ENCODE measurements at regions not wholly inside any gene's neighbourhood (a gene's known extent, or its start where the extent isn't known, plus 50 kb on each side); places are given as distances from the start of the nearest gene placed in this dataset.

DNA sequence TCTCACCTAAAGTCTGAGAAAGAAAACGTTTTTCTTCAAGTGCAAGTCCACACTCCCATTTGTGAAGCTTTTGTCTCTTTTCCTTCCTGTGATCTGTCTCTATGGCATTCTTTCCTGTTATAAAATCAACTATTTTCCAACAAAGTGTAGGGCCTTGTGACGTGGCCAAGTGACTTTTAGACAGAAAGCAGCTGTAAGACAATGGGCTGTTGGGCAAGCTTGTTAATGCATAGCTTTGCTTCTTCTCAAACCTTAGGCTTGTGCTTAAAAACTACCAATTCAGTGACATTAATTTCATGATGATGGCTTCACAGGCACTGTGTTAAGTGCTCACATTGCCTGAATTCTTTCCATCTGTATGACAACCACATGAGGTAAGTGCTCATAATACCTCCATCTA lies 83.5 kb downstream of the VCY1B start:
- DNase-seq, result no peak

DNA sequence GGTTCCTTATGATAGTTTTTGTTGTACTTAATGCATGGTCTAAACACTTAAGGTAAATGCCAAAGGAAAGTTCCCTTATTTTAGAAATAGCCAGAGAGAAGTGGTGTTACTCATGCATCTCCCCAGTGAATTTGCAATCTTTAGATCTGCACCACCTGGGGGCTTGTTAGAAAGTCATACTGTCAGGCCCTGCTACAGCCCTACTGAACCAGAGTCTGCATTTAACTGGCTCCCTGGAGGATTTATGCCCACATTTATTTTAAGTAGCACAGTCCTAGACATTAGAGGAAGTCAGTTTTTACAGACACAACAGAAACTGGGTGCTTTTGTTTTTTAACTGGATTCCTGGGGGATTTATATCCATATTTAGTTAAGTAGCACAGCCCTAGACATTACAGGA lies 89.6 kb downstream of the VCY1B start:
- DNase-seq, result no peak

DNA sequence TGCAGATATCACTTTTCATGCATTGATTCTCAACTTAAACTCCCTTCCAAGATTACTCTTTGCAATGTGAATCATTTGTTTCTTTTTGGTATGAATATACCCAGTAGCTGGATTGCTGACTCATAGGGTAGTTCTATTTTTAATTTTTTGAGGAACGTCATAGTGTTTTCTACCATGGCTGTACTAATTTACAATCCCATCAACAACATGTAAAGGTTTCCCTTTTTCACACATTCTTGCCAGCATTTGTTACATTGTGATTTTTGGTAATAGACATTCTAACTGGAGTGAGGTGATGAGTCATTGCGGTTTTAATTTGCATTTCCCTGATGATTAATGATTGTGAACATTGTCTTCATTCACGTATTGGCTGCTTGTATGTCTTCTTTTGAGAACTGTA lies 126.7 kb downstream of the VCY1B start:
- no peak for DNase-seq

DNA sequence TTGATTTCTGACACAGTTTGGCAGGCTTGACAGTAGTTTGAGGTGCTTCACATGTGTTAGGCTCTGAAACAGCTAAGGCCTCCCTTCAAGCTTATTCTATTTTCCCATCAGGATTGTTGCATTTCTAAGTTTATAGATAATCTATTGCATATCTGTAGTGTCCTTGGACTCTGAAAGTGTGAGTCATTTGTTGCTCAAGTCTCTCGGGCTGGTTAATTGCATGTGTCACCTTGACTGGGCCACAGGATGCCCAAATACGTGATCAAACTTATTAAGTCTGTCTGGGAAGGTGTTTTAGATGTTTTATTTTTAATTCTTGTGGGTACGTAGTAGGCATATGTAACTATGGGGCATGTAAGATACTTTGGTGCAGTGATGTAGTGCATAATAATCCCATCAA lies 166.0 kb downstream of the VCY1B start:
- no peak for DNase-seq

DNA sequence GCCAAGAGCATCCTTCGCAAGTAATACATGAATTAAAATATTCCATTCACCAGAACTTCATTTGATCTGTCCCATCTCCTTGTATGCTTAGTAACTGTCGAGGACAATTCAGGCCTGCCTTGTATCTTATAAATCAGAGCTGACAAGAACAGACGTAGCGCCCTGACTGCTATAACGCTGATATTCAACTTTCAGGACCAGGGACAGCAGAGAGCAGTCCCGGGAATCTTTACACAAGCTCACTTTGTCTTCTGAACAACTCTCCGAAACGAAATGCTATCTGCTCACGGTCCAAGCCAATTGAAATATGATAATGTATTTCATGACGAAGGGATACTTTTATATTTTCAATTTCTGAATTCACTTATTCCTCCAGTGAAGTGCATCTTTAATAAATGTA lies 175.7 kb downstream of the VCY1B start:
- DNase-seq, result peak in 1 of 4 experiments; percentile 0

DNA sequence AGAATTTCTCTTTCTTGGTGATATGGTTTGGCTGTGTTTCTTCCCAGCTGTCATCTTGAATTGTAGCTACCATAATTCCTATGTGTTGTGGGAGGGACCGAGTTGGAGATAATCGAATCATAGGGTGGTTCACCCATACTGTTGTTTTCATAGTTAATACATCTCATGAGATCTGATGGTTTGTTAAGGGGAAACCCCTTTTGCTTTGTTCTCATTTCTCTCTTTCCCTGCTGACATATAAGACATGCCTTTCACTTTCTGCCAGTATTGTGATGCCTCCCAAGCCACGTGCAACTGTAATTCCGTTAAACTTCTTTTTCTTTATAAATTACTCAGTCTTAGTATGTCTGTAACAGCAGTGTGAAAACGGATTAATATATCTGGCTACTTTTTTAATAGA lies 179.0 kb downstream of the VCY1B start:
- DNase-seq, result no peak

DNA sequence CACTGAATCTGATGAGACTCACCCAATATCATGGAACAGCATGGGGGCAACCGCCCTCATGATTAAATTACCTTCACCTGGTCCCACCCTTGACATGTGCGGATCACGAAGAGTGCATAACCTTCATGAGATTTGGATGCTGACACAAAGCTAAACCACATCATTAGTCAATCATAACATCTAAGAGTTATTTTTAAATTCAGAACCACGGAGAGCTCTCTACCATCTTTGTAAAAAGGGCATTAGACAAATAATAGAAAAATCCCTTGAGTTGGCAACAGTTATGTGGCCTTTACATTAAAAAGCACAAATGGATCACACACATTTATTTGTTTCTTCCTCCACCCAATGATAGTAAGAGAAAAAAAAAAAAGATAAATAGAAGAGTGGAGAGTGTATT lies 182.2 kb downstream of the VCY1B start:
- DNase-seq, result no peak

DNA sequence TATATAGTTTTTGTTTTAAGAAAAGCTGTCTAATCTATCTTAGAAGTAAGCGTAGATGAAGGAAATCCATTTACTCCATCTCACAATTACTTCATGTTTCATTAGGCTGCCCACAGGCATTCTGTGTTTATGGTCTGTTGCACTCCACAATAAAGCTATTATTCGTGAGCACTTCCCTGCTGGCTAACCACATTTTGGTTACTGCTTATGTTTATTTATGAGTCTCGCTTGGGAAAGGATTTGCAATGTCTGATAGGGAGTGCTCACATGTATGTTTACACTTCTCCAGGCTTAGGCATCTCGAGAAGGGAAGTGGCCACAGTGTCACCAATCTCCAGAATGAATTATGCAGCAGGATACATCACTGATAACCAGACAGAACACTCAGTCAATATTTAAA lies 190.9 kb downstream of the VCY1B start:
- DNase-seq, result no peak

DNA sequence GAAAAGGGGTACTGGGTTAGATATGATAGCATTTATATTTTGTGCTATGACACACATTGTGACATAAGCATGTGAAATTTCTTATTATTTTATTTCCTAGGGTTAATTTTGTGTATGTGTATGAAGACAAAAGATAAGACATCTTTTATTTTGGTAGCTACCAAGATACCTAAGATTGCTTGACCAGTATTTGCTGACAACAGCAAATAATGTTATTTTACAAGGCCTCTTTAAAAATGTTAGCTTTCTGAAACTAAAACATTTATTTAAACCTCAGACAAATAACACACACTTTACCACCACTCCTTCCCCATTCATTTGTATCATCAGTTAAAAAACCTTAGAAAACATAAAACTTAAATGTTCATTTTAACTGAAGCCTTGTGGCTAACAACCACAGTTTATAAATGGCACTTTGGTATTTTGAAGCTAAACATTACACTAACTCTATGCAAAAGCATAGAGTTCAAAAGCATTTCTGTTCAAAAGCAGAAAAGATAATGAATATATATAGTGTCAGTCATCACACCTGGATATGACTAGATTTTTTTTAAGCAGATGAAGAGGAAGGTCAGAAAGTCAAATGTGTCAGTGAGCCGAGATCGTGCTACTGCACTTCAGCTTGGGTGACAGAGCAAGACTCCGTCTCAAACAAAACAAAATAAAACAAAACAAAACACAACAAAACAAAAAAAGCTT lies 193.0 kb downstream of the VCY1B start:
- no peak for DNase-seq

DNA sequence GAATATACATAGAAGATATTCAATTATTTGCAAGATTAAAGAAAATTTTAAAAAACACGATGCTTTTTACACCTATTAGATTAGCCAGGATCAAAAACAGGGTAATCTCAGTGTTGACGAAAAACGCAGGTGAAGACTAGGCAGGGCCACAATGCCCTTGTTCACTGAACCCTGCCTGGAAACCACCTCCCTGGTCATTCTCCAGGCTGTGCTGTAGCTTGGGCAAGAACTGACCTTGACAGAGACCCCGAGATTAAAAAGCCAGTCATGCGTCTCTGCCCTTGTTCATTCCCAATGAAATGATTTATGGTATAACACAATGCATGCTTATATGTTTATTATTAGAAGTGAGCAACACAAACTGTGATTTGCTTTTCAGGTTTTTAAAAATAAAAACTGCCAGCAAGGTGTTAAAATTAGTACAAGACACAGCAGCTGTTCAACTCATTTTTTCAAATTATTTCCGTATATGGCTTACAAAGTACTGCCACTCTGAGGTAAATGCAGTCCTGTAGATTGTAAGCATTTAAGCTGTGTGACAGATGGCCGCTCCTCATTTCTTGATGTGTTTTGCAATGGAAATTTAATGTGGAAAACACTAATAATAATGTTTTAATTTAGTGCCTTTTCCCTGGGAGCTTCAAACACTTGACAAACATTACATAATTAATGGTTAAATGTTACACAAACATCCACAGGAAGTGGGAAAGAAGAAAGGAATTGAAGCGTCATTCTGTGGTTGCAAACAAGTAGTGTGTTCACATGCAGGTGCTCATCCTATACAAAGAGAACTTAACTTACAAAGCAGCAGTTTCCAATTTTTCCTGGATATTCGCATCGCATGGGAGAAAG lies 200.2 kb downstream of the VCY1B start:
- no peak for DNase-seq

DNA sequence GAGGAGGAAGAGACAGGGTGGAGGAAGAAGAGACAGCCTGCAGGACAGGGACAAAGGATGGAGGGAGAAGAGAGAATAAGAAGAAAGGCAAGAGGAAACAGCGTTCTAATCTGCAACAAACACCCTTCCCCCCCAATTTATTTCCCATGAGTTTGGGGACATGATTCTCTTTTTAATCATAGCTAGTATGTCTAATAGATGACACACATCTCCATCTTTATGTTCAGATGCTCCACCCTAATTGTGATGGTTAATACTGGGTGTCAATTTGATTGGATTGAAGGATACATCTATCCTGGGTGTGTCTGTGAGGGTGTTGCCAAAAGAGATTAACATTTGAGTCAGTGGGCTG lies 200.8 kb downstream of the VCY1B start:
- DNase-seq, result no peak

DNA sequence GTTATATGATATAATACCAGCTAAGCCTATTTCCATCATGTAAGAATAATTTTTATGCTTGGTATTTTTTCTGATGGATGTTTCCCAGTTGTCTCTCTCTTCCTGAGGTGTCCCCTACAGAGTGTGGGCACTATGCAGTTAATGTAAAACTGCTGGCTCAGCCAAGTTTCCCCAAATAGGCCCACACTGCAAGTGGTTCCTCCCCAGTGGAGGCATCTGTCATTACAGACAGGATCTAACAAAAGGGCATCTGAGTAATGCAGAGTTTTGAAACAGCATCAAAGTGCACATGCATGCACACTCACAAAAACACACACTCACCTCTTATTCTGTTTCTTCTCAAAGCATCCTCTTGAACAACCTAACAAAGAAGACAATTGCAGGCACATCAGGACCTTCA lies 221.0 kb downstream of the VCY1B start:
- no peak for DNase-seq

DNA sequence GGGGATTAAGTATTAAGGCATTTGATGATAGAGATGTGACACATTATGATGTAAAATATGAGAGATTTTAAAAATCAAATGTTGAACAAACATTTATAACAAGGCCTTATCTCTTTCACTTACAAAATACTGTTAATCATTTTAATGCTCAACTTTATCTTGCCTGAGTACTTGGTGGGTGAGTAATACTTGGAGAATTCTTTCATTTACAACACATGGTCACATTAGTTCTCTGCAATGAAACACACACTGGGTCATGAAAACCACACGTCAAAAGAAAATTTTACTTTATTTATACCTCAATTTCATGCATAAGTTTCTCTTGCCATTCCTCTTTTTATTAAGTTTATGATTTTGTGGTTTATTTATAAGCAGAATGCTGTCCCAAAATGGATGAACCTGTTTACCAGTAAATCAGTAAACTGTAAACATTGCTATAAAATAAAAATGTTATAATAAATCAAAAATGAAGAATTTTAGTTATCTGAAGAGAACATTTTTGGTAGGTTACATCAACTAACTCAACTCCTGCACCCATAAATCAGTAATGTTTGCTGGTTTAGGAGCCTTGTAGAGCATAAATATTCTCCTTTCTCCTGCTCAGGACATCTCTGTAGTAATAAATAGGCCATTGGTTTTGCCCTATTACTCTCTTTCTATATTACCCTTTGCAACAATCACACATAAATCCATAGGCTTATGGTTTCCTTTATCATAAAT lies 233.5 kb upstream of the NLGN4Y start:
- DNase-seq, result no peak

DNA sequence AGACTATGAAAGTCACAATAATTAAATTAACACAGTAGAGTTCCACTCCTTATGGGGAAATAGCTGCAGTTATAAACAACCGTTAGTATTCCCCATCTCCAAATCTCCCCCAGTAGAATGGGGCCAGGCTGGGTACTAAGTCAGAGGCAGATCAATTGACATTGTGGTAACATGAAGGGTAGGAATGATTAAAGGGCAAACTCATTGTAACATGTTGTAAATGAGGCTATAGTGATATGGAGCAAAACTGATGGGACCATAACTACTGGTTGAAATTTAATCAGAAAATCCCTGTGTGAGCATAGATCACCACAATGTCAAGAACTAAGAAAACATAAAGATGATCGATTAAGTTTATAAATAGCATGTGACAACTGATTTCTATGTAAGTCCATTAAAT lies 231.9 kb upstream of the NLGN4Y start:
- no peak for DNase-seq

DNA sequence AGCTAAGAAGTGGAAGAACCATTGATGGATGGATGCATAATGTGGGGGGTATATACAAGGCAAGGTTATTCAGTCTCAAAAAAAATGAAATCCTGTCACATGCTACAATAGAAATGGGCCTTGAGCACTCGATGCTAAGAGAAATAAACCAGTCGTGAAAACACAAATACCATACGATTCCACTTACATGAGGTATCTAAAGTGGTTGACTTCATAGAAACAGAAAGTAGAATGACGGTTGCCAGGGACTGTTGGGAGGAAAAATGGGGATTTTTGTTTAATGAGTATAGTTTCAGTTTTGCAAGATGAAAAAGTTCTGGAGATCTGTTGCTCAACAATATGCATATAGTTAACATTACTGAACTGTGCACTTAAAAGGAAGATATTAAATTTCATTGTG lies 223.6 kb upstream of the NLGN4Y start:
- DNase-seq, result no peak

DNA sequence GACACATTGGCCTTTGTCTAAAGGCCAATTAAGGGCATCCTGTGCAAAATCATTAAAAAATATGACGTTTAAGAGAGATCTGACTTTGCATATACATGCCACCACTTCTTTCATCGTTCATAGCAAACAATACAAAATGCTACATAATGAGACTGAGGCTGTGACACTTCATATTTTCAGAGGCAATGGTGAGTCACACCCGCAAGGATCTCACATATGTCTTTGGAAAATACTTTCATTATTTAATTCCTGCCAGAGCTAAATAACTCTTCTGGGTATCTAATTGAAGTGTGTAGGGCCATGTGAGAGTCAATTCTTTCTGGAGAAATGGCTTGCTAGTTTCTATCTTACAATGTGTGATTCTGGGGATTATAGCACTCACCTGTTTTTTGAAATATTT lies 222.8 kb upstream of the NLGN4Y start:
- no peak for DNase-seq

DNA sequence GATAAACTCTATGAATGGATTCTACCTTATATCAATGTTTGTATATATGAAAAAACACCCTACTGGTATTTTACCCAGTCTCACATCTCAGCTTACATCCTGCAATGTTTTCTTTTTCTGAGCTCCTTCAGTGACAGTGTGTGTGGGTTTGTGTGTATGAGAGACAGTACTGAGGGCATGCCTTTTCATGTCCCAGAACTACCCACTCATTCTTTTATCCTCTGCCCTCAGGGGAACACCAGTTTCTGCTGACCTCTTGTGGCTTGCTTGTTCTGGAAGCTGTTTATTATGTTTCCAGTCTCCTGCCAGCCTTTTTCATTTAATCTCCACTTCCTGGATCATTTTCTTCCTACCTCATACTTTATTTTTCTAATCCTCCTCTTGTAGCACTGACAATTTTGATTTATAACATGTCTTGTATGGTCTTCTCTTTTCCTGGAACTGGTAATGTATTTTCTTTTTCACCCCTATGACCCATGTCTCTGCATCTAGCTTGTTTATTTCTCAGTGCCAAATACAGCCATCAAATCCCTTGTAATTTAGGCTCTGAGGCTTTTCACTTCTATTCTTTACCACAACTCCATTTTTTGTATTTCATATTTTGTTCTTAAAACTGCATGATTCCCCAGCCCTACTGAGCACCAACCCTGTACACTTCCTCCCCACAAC lies 195.5 kb upstream of the NLGN4Y start:
- DNase-seq, result peak in 1 of 4 experiments; percentile 1

DNA sequence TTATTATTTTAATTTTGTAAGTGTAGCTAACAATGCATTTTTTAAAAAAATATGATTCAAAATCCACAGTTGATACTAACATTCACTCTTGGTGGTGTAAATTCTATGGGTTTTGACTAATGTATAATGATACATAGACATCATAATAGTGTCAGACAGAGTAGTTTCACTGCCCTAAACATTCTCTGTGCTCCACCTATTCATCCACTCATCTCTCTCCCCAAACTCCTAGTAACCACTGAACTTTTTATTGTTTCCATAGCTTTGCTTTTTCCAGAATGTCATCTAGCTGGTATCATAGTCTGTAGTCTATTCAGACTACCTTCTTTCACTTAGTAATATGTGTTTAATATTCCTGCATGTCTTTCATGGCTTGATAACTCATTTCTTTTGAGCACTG lies 194.0 kb upstream of the NLGN4Y start:
- no peak for DNase-seq

DNA sequence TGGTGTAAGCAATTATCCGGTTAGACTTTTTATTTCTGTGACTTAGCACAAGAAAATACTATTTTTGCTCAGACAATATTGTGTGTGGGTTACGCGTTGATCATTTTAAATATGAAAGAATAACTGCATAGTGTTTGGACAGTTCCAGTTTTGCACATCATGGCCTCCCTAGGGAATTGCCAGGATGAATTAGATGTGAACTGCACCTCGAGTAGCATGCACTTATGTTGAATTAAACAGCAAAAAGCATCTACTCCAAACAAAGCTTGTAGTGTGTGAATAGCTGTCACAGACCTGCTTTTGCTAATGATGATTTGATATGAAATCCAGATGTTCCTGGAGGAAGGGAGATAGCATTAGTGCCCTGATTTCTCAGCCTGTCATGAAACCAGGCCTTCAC lies 184.8 kb upstream of the NLGN4Y start:
- no peak for DNase-seq

DNA sequence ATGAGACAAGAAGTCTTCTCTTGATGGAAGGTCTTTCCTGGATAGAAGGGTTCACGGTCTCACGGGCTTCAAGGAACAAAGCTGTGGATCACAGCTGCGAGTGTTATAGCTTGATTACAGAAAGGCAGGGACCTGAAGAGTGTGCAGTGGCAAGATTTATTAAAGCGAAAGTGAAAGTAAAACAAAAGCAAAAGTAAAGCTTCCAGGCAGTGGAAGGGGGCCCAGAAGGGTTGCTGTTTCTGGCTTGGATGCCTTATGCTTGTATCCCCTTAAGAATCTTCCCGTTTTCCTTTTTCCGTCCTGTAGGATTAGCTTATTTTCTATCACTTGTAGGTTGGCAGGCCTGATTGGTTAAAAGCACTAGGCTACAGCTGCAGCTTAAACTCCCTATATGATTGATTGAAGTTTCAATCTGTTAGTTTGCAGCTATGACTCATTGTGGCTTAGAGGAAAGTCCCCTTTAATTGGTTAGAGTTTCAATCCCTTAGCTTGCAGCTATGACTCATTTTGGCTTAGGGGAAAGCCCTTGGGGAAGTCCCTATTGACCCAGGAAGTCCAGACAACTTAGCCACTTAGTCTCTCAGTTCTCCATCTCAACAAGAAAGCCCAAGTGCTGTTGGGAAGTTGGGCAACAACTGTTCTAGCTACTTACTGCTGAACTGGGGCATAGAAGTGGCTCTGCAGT lies 183.7 kb upstream of the NLGN4Y start:
- peak; percentile 52 to 78 (median 70) for DNase-seq

DNA sequence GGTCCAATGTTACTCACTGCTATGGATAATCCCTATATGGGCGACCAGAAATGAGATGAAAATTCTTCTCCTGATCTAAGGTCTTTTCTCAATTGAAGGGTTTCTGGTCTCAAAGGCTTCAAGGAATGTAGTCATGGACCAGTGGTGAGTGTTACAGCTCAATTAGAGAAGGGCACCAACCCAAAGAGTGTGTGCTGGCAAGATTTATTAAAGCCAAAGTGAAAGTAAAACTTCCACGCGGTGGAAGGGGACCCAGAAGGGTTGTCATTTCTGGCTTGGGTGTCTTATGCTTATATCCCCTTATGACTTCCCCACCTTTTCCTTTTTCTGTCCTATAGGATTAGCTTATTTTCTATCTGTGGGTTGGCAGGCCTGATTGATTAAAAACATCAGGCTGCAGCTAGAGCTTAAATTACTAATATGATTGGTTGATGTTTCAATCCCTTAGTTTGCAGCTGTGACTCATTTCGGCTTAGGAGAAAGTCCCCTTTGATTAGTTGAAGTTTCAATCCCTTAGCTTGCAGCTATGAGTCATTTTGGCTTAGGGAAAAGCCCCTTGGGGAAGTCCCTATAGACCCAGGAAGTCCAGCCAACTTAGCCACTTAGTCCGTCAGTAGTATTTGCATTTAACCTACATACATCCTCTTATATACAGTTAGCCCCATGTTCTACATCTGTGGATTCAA lies 179.5 kb upstream of the NLGN4Y start:
- DNase-seq, result peak; percentile 17 to 56 (median 46)

DNA sequence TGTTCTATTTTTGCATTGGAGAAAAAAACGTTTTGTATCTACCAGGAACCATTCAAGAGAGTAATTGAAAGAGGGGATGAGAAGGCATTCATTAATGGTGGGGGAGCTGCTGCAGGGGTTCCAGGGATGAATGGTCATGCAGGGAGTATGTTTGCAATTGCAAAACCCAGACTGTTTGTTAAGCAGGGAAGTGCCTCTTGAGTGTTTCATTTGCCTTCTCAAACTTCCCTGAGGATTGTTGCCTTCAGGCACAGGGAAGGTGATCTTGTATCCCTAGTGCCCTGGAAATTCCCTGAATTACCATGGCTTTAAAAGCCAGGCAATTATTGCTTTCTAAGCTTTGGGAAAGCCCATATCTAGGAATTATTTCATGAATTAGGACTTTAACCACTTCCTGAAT lies 172.7 kb upstream of the NLGN4Y start:
- no peak for DNase-seq
